GM03348 (cell line): ENCODE measurements at regions not wholly inside any gene's neighbourhood (a gene's known extent, or its start where the extent isn't known, plus 50 kb on each side); places are given as distances from the start of the nearest gene placed in this dataset.
"Not testable (repeated sequence)": the region's sequence is repeated elsewhere in the genome, so short reads cannot be mapped to it uniquely, and the experiment has no call there.

Experiments used
- DNase-seq: peaks from one replicate; pipeline ENCODE4 v3.0.0; 2012; ENCODE audit warnings: low spot score

GRCh38 chr5:21603796-21604195 lies 1249.3 kb downstream of the CDH12 start:
- no peak for DNase-seq

- no peak for DNase-seq
These were observed 1258.6 kb downstream of the CDH12 start for GRCh38 chr5:21594566-21594965.

- DNase-seq, result no peak
These were observed 1259.9 kb downstream of the CDH12 start for GRCh38 chr5:21593261-21593660.

GRCh38 chr5:21581508-21581907 lies 1271.6 kb downstream of the CDH12 start:
- DNase-seq, result no peak

GRCh38 chr5:21574961-21575360 lies 1278.2 kb downstream of the CDH12 start:
- DNase-seq, result no peak

- DNase-seq, result no peak
These were observed 1278.7 kb downstream of the CDH12 start for GRCh38 chr5:21574438-21574837.

GRCh38 chr5:21573416-21574314 lies 1279.5 kb downstream of the CDH12 start:
- DNase-seq, result no peak

GRCh38 chr5:21571196-21571595 lies 1281.9 kb downstream of the CDH12 start:
- DNase-seq, result not testable (repeated sequence)

- DNase-seq, result not testable (repeated sequence)
These were observed 1294.0 kb downstream of the CDH12 start for GRCh38 chr5:21559109-21559508.

GRCh38 chr5:21552263-21552662 lies 1300.9 kb downstream of the CDH12 start:
- DNase-seq, result not testable (repeated sequence)

GRCh38 chr5:21550916-21551315 lies 1302.2 kb downstream of the CDH12 start:
- DNase-seq, result not testable (repeated sequence)

GRCh38 chr5:21547656-21548055 lies 1305.5 kb downstream of the CDH12 start:
- not testable (repeated sequence) for DNase-seq

GRCh38 chr5:21535114-21535513 lies 1318.0 kb downstream of the CDH12 start:
- DNase-seq, result not testable (repeated sequence)

GRCh38 chr5:21521157-21521556 lies 1332.0 kb downstream of the CDH12 start:
- DNase-seq, result not testable (repeated sequence)

GRCh38 chr5:21496926-21497325 lies 1356.2 kb downstream of the CDH12 start:
- DNase-seq, result not testable (repeated sequence)

- not testable (repeated sequence) for DNase-seq
These were observed 1357.1 kb downstream of the CDH12 start for GRCh38 chr5:21496056-21496455.

GRCh38 chr5:21495235-21495634 lies 1357.9 kb downstream of the CDH12 start:
- DNase-seq, result not testable (repeated sequence)

GRCh38 chr5:21494033-21494432 lies 1359.1 kb downstream of the CDH12 start:
- DNase-seq, result not testable (repeated sequence)

- not testable (repeated sequence) for DNase-seq
These were observed 1362.0 kb downstream of the CDH12 start for GRCh38 chr5:21491182-21491581.

GRCh38 chr5:21488828-21489227 lies 1364.3 kb downstream of the CDH12 start:
- DNase-seq, result not testable (repeated sequence)

GRCh38 chr5:21485458-21486000 lies 1367.6 kb downstream of the CDH12 start:
- DNase-seq, result not testable (repeated sequence)

- not testable (repeated sequence) for DNase-seq
These were observed 1368.7 kb downstream of the CDH12 start for GRCh38 chr5:21484498-21484889.

GRCh38 chr5:21483790-21484497 lies 1369.2 kb downstream of the CDH12 start:
- DNase-seq, result not testable (repeated sequence)
